GM20000 (cell line): ENCODE measurements at regions not wholly inside any gene's neighbourhood (a gene's known extent, or its start where the extent isn't known, plus 50 kb on each side); places are given as distances from the start of the nearest gene placed in this dataset.
"Not testable (repeated sequence)": the region's sequence is repeated elsewhere in the genome, so short reads cannot be mapped to it uniquely, and the experiment has no call there.

Experiments used
- DNase-seq: peaks from one replicate; pipeline ENCODE4 v3.0.0; 2012; ENCODE audit warnings: low spot score
- CTCF ChIP-seq: IDR thresholded peaks from 2 replicates; pipeline ENCODE4 v1.5.1; 2012; ENCODE audit warnings: mild to moderate bottlenecking, control low read depth; ENCODE audit errors: extremely low read depth, missing control alignments

DNA sequence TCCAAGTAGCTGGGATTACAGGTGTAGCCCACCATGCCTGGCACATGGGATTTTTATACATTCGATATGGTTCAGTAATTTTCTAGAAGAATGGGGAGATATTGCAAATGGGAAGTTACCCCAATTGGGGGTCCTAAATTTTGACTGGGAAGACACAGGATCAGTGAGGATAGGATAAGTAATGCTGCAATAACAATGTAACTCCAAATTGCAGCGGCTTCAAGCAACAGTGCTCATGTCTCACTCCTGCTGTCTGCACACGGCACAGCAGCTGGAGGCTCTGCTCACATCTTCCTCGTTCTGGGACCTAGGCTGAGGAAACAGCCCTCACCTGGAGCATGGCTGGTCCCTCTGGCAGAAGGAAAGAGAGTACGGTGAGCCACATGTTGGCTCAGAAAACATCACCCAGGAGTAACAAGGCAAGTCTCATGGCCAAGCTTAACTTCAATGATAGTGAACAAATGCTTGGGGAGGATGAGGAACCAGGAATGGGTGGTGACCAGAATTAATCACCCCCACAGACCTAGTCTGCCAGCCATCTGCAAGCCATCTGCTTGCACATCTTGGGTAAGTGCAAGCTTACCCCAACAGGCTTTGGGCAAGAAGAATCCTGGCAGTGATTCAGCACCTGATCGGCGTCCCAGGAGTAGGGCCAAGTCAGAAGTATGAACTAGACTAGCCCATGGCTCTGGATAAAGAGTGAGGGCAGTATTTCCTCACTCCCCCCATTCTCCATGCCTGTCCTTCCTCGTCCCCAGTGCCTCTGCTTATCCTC is 229.2 kb downstream of the COPRS start:
- no peak for DNase-seq
- TF ChIP-seq CTCF = no peak

DNA sequence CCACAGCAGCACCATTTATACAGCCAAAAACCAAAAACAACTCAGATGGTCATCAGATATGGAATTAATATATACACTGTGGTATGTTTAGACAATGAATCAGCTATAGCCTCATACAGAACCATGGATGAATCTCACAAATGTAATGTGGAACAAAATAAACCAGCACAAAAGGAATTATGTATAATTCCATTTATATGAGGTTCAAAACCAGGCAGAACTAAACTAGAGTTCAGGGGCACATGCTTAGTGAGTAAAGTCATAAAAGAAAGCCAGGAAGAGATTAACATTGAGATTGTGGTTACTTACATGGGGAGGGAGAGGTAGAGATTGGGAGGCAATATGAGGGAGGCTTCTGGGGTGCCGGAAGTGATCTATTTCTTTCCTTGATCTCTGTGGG is 231.1 kb downstream of the COPRS start:
- DNase-seq = no peak
- no peak for TF ChIP-seq CTCF

DNA sequence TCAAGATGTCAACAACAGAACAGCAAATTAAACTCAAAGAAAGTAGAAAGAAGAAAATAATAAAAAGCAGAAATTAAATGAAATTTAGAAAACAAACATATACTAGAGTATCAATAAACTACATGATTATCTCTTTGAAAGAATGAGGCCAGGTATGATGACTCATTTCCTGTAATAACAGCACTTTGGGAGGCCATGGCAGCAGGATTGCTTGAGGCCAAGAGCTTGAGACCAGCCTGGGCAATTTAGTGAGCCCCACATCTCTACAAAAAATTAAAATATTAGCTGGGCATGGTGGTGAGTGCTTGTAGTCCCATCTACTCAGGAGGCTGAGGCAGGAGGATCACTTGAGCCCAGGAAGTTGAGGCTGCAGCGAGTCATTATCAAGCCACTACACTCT is 232.5 kb downstream of the RAB11FIP4 start:
- TF ChIP-seq CTCF = no peak
- DNase-seq = no peak

- no peak for DNase-seq
- TF ChIP-seq CTCF = no peak
Measured at GRCh38 chr17:31622500-31622899, 231.0 kb downstream of the RAB11FIP4 start.

- TF ChIP-seq CTCF = no peak
- DNase-seq = no peak
Measured at GRCh38 chr17:31621566-31621965, 230.1 kb downstream of the RAB11FIP4 start.

- not testable (repeated sequence) for DNase-seq
Measured at GRCh38 chr17:31611053-31611452, 219.6 kb downstream of the RAB11FIP4 start.

DNA sequence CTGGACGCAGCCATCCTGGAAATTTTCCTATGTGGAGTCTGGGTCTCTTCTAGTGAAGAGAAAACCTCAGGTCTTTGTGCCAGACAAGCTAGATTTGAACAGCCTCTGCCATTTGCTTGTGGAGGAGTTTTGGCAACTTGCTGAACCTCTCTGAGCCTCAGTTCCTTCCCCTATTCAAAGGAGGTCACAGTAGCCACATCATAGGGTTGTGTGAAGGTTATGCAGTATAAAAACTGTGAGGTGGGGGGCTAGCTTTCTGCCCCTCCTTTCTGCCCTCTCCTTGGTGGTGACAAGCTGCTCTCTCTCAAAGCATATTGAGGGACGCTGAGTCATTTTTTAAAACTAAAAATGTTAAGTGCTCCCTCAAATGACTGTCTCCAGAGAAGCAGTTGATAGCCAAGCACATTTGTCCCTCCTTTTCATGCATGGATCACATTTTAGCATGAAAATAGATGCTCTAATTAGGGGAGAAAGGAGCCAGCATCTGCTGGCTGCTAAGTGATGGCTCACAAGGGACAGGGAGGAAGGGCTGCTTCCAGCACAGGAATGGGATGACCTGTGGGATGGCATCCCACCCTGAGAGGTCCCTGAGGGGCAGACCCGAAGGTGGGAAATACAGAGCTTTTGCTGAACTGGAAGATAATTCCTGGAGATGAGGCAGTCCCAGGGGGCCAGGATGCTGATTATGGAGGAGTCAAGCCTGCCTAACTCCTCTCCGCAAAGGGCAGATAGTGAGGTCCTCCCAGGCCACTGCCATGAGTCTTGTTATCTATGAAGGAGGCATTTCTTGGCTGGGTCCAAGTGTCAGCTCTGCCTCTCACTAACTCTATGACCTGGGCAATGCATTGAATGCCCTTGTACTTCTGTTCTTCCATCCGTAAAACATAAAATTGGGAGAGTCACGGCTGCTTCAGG is 218.8 kb downstream of the RAB11FIP4 start:
- no peak for TF ChIP-seq CTCF
- DNase-seq = no peak
